GM19467 (cell line): ENCODE measurements at regions not wholly inside any gene's neighbourhood (a gene's known extent, or its start where the extent isn't known, plus 50 kb on each side); places are given as distances from the start of the nearest gene placed in this dataset.
"Not testable (repeated sequence)": the region's sequence is repeated elsewhere in the genome, so short reads cannot be mapped to it uniquely, and the experiment has no call there.

Source experiments
- ATAC-seq: cut with Tn5 transposase; IDR thresholded peaks from one replicate; pipeline ENCODE4 v1.9.1; 2021; ENCODE audit warnings: mild to moderate bottlenecking, moderate library complexity; ENCODE audit not compliant: unreplicated experiment

- ATAC-seq, result not testable (repeated sequence)
Measured at GRCh38 chr15:22519213-22519612, 60.5 kb downstream of the GOLGA6L22 start.

DNA sequence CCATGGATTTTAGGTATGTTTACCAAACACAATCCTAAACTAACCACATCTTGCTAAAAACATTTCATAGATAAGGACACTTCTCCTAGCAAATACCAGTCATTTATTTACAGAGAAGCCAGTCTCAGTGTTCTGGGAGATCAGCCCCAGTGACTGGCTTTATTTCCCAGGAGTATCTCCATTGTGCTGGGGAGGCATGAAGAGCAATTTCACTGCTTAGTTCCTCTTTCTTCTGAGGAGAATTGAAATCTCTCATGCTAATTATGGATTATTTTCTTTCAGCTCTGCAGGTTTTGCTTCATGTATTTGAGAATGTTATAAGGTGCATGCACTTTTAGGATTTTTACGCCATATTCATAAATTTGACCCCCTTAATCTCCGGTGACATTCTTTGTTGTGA lies 67.8 kb downstream of the GOLGA6L22 start:
- ATAC-seq, result not testable (repeated sequence)

GRCh38 chr15:22527016-22527415 lies 68.3 kb downstream of the GOLGA6L22 start:
- not testable (repeated sequence) for ATAC-seq

DNA sequence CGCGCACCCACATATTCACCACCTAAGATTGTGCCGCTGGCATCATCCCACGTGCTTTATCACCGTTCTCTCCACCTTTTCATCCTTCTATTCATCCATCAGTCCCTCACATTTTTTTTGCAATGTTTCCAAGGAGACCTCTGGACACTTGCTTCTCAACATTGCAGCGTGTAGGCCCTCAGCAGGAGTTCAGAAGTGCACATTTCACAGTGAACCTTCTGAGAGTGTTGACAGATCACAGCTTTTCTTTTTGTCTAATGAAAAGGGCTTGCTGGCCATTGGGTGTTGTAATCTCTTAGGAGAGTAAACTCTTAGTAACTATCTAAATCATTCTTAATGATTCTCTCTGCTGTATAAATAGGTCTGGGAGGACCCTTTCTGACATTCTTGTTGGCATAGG lies 70.5 kb downstream of the GOLGA6L22 start:
- not testable (repeated sequence) for ATAC-seq

GRCh38 chr15:22559701-22560100 lies 101.0 kb downstream of the GOLGA6L22 start:
- ATAC-seq, result not testable (repeated sequence)

DNA sequence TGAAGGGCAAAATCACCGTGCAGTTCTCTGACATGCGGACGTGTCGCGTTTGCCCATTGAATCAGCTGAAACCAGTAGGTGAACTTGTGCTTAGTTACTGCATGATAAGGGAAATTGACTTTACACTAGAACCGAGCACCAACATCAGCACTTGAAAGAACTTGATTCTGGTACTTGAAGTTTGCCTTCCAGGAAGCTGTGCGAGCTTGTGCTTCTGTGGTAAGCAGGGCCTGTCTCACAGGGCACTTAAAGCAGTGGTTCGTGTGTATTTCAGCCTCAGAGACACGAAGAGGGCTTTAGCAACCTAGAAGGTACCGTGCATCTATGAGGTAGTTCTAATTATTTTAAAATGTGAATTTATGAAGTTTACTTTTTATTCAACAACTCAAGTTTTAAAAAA lies 103.0 kb downstream of the GOLGA6L22 start:
- not testable (repeated sequence) for ATAC-seq

GRCh38 chr15:22566510-22566909 lies 107.8 kb downstream of the GOLGA6L22 start:
- ATAC-seq, result not testable (repeated sequence)

DNA sequence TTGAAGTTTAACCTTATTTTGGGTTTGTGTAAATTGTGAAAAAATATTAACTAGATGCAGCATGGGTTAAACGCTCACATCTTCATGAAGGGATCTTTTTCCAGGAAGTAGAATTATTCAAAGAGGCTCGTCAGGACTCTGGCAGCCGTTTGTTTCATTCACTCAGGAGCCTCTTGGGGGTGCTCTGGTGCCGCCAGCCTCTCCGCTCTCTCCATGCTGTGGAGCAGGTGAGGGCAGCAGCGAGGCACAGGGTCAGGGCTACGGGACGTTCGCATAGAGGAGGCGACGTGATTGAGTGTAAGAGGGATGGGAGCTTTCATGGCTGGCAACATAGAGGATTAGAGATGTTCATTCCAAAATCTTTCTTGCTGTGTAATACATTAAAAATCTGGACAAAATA lies 110.8 kb downstream of the GOLGA6L22 start:
- ATAC-seq, result not testable (repeated sequence)

- ATAC-seq, result not testable (repeated sequence)
Measured at GRCh38 chr15:22572152-22572735, 113.5 kb downstream of the GOLGA6L22 start.

DNA sequence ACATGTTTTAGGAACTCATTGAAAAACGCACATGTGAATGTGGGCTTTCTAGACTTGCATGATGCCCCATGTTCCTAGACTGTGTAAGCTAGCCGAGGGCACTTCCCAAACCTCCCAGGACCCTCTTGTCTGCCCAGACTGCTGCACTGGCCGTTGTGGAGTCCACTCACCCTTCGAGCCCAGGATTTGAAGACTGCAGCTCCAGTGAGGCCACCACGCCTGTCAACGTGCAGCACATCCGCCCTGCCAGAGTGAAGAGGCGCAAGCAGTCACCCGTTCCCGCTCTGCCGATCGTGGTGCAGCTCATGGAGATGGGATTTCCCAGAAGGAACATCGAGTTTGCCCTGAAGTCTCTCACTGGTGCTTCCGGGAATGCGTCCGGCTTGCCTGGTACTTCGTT lies 114.1 kb downstream of the GOLGA6L22 start:
- ATAC-seq, result not testable (repeated sequence)

GRCh38 chr15:22577828-22578227 lies 119.1 kb downstream of the GOLGA6L22 start:
- not testable (repeated sequence) for ATAC-seq

DNA sequence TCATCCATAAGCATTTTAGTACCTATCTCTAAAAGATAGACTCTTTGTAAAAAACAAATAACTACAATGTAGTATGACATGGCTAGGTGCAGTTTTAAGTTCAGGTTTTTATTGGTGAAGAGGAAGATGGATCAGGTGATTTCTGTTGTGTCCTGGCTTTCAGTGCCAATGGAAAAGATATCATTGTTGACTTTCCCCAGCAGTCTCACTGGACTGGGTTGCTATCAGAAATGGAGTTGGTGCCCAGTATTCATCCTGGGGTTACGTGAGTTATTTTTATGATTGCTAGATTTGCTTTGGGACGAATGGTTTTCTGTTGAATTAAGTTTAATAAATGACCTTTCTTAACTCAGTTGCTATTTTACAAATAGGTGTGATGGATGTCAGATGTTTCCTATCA lies 120.5 kb downstream of the GOLGA6L22 start:
- ATAC-seq, result not testable (repeated sequence)

DNA sequence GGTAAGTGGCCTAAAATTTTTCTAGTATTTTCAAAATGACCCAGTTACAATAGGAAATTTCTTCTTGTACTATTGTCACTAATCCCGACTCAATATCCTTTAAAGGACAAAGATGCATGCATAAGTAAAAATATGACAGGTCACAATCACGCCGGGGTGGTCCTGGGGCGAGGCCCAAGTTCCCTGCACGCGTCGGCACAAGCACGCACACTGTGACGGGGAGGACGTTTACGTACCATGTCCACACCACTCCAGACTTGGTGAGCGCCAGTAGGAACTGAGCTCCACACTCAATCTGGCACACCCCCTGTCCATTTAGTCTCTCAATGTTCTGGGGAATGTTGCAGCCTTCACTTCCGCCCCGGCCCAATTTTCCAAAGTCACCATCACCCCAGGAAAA lies 128.7 kb downstream of the GOLGA6L22 start:
- ATAC-seq, result not testable (repeated sequence)

DNA sequence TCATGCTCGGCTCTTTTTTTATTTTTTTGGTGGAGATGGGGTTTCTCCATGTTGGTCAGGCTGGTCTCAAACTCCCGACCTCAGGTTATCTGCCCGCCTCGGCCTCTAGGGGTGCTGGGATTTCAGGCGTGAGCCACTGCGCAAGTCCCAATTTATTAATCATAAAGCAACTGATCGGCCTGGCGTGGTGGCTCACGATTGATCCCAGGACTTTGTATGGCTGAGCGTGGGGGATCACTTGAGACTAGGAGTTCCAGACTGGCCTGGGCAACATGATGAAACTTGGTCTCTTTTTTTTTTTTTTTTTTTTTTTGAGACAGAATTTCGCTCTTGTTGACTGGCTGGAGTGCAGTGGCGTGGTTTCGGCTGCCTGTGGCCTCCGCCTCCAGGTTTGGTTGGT lies 139.8 kb downstream of the GOLGA6L22 start:
- ATAC-seq, result not testable (repeated sequence)

GRCh38 chr15:22599526-22600320 lies 141.0 kb downstream of the GOLGA6L22 start:
- ATAC-seq, result not testable (repeated sequence)

DNA sequence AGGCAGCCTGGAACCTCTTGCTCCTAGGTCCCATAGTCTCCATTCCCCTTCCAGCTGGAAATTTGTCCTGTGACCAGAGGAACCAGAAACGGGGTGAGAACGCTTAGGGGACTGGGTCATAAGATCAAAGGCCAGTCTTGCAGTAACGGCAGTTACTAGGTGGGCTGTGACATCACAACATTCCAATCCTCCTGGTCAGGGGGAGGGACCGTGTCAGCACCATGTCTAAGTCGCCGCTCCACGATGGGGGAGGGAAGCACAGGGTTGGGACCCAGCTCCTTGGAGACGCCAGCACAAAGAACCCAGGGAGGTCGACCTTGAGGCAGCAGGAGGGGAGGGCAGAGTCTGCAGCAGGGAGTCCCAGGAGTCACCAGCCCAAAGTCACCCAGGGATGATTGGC lies 158.3 kb downstream of the GOLGA6L22 start:
- ATAC-seq, result not testable (repeated sequence)

DNA sequence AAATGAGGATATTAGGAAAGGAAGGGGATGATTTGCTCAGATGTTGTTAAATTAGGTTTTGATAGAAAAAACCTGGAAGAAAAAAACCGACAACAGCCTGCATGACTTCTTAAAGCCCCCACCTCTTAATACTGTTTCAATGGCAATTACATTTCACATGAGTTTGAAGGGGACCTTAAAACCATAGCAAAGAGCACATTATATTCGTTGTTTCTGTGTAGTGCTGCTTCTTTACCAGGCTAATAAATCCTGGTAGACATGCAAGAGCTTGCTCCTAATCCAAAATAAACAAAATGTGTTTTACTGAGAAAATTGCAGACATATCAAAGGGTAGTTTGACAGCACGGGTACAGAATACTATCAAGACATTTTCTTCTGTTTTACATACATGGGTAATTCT lies 154.7 kb upstream of the NIPA1 start:
- not testable (repeated sequence) for ATAC-seq

- not testable (repeated sequence) for ATAC-seq
Measured at GRCh38 chr15:22639983-22640382, 146.5 kb upstream of the NIPA1 start.

DNA sequence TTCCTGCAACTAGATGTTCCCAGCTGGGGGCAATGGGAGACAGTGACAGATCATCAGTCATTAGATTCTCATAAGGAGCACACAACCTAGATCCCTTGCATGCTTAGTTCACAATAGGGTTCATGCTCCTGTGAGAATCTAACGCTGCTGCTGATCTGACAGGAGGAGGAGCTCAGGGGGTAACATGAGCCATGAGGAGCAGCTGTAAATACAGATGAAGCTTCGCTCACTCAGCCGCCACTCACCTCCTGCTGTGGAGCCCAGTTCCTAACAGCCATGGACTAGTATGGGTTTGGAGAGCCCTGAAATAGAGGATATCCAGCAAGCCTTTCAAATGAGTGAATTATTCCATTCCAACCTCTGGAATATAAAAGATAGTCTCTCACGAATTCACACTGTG lies 137.0 kb upstream of the NIPA1 start:
- not testable (repeated sequence) for ATAC-seq

GRCh38 chr15:22651179-22651578 lies 135.3 kb upstream of the NIPA1 start:
- not testable (repeated sequence) for ATAC-seq

GRCh38 chr15:22664294-22665058 lies 122.0 kb upstream of the NIPA1 start:
- peak; percentile 72 for ATAC-seq
